ENCODE measurements at regions not wholly inside any gene's neighbourhood (a gene's known extent, or its start where the extent isn't known, plus 50 kb on each side); places are given as distances from the start of the nearest gene placed in this dataset.

DNA sequence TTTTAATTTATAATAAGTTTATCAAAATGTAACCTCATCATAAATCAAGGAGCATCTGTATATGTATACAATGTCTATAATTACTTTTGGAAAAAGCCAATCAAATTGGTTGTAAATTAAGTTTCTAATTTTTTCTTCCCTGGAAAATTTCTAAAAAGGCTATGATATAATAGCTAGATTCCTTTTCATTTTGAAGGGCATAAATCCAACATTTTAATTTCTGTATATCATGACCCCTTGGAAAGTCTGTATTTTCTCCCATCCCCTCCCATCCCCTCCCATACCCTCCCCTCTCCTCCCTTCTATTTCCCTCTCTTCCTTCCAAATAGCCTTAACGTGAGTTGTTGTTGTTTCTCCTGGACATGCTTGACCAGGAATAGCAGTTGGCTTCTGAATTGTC is 247.1 kb upstream of the FSTL5 start:
- CTCF ChIA-PET, result no interaction called here
- POLR2A ChIA-PET, result no interaction called here
- TF ChIP-seq ZNF384 (IDR thresholded peaks at IDR 0.05) (no peak), HDGF (IDR thresholded peaks at IDR 0.05; ENCODE audit: borderline replicate concordance) (no peak), ELF4 (IDR thresholded peaks at IDR 0.05) (no peak), L3MBTL2 (conservative IDR thresholded peaks at IDR 0.05) (no peak), FOXA1 (IDR thresholded peaks at IDR 0.05) (no peak), LEF1 (IDR thresholded peaks at IDR 0.05; ENCODE audit: borderline replicate concordance) (no peak), NFRKB (IDR thresholded peaks at IDR 0.05) (no peak), FOXK2 (IDR thresholded peaks at IDR 0.05) (no peak), TARDBP (IDR thresholded peaks at IDR 0.05) (no peak), ARNT (IDR thresholded peaks at IDR 0.05) (no peak)
- no peak for DNase-seq (ENCODE audit: extremely low spot score)

DNA sequence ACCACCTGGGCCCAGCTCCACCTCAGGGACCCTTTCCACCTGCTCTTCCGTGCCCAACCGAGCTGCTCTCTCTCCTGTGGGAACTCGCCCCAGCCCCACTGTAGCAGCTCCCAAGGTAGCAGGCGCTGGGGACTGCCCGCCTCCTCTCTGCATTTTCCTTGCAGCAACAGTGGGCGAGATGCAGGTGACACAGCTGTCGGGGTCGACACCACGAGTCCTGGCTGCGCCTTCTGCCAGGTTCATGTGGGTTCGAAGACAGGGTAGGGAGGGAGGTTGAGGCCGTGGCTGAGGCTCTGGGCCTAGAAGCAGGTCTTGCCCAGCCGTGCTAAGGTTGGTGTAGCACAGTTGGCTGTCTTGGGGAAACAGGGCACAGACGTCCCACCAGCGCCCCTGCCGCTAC is 245.2 kb upstream of the FSTL5 start:
- ChIA-PET POLR2A (no interaction called here), CTCF (no interaction called here)
- no peak for TF ChIP-seq HDGF (IDR thresholded peaks at IDR 0.05; ENCODE audit: borderline replicate concordance)
- no peak for TF ChIP-seq ZNF384 (IDR thresholded peaks at IDR 0.05)
- TF ChIP-seq FOXA1 (IDR thresholded peaks at IDR 0.05), result no peak
- no peak for TF ChIP-seq SP1 (IDR thresholded peaks at IDR 0.05)
- TF ChIP-seq FOXK2 (IDR thresholded peaks at IDR 0.05), result no peak
- no peak for TF ChIP-seq TARDBP (IDR thresholded peaks at IDR 0.05)
- TF ChIP-seq L3MBTL2 (conservative IDR thresholded peaks at IDR 0.05), result no peak
- TF ChIP-seq NFRKB (IDR thresholded peaks at IDR 0.05), result no peak
- TF ChIP-seq SUZ12 (IDR thresholded peaks at IDR 0.05), result no peak
- no peak for TF ChIP-seq ELF4 (IDR thresholded peaks at IDR 0.05)
- TF ChIP-seq, protein P1, sequence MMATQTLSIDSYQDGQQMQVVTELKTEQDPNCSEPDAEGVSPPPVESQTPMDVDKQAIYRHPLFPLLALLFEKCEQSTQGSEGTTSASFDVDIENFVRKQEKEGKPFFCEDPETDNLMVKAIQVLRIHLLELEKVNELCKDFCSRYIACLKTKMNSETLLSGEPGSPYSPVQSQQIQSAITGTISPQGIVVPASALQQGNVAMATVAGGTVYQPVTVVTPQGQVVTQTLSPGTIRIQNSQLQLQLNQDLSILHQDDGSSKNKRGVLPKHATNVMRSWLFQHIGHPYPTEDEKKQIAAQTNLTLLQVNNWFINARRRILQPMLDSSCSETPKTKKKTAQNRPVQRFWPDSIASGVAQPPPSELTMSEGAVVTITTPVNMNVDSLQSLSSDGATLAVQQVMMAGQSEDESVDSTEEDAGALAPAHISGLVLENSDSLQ (IDR thresholded peaks at IDR 0.05), result no peak
- no peak for DNase-seq (ENCODE audit: extremely low spot score)

DNA sequence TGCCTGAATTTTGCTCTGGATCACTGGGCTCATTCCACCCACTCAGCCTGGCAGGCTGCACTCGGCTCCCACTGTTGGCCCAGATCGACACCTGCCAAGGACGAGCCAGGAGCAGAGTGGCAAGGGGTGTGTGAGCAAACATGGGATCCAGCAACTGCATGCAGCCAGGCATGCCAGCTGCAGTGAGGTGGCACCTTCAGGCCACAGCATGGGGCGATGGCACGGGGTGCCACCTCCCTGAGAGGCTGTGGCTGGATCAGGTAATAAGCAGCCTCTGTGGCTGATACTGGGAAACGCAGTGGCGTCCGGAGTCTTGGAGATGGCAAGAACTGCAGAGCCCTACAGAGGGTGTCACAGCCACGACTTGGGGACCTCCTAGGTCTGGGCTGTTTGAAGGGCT is 244.5 kb upstream of the FSTL5 start:
- CTCF ChIA-PET, result no interaction called here
- POLR2A ChIA-PET, result no interaction called here
- TF ChIP-seq ZNF384 (IDR thresholded peaks at IDR 0.05), result no peak
- TF ChIP-seq NFRKB (IDR thresholded peaks at IDR 0.05), result no peak
- TF ChIP-seq HDGF (IDR thresholded peaks at IDR 0.05; ENCODE audit: borderline replicate concordance), result no peak
- TF ChIP-seq ARNT (IDR thresholded peaks at IDR 0.05), result no peak
- no peak for TF ChIP-seq L3MBTL2 (conservative IDR thresholded peaks at IDR 0.05)
- no peak for TF ChIP-seq FOXA1 (IDR thresholded peaks at IDR 0.05)
- no peak for TF ChIP-seq LEF1 (IDR thresholded peaks at IDR 0.05; ENCODE audit: borderline replicate concordance)
- no peak for TF ChIP-seq ELF4 (IDR thresholded peaks at IDR 0.05)
- no peak for TF ChIP-seq FOXM1 (IDR thresholded peaks at IDR 0.05; ENCODE audit: borderline replicate concordance)
- no peak for TF ChIP-seq SP1 (IDR thresholded peaks at IDR 0.05)
- no peak for TF ChIP-seq BHLHE40 (IDR thresholded peaks at IDR 0.05; ENCODE audit: borderline replicate concordance)
- no peak for TF ChIP-seq TARDBP (IDR thresholded peaks at IDR 0.05)
- no peak for DNase-seq (ENCODE audit: extremely low spot score)

DNA sequence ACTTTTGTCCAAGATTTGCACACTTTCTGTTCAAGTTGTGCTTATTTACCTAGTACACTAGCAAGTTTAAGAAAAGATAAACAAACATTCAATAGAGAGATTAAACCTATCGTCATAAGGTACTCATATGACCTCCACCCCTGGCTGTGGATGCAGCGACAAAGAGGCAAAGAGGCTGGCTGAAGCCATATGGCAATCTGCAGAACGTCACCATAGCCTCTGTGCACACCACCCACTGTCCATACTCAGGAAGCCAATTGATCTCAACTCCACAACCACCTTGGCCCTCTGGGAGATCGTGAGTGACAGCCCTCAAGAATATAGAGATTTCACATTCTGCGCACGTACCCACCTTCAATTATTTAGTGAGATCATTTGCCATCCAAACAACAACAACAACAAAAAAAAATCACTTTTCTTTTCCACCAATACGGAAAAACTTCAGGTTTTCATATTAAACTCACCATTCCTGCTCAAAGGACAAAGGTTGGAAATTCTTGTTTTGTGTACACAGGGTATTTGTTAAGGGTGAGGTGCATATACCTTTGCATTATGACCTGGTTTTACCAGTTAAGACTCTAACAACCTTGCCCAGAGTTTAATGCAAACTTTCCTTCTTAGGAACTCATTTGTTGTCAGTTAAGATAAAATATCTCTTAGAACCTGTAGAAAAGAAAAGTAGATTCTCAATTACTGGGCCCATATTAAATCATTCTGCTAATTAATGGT is 243.0 kb upstream of the FSTL5 start:
- CTCF ChIA-PET, result no interaction called here
- TF ChIP-seq FOXA1 (IDR thresholded peaks at IDR 0.05) (no peak), BHLHE40 (IDR thresholded peaks at IDR 0.05; ENCODE audit: borderline replicate concordance) (no peak), FOXM1 (IDR thresholded peaks at IDR 0.05; ENCODE audit: borderline replicate concordance) (no peak), SUZ12 (IDR thresholded peaks at IDR 0.05) (no peak), TARDBP (IDR thresholded peaks at IDR 0.05) (no peak), NFRKB (IDR thresholded peaks at IDR 0.05) (no peak), ZNF384 (IDR thresholded peaks at IDR 0.05) (no peak), FOXK2 (IDR thresholded peaks at IDR 0.05) (no peak), ELF4 (IDR thresholded peaks at IDR 0.05) (no peak), L3MBTL2 (conservative IDR thresholded peaks at IDR 0.05) (no peak), SP1 (IDR thresholded peaks at IDR 0.05) (no peak), LEF1 (IDR thresholded peaks at IDR 0.05; ENCODE audit: borderline replicate concordance) (no peak), HDGF (IDR thresholded peaks at IDR 0.05; ENCODE audit: borderline replicate concordance) (no peak), ARNT (IDR thresholded peaks at IDR 0.05) (no peak), CTBP1 (IDR thresholded peaks at IDR 0.05; ENCODE audit: borderline replicate concordance) (no peak)
- TF ChIP-seq, protein P1 (IDR thresholded peaks at IDR 0.05), result no peak
- no peak for DNase-seq (ENCODE audit: extremely low spot score)
- POLR2A ChIA-PET, result no interaction called here

DNA sequence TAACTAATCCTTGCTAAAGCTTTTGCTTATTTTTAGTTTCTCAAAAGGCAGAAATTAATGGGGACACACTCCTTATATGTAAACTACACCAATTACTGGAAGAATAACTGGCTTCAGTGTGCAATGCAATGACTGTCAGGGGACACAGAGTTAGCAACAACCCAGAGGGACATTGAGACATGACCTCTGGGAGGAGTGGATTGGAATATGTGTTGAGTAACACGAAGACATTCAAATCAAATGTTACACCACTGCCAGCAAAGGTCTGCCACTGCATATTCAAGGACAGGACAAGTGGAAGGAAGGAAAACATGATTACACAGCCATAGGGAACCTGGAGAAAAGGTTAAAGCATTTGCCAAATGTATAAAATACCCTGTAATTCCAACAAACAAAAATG is 240.1 kb upstream of the FSTL5 start:
- ChIA-PET POLR2A (no interaction called here), CTCF (no interaction called here)
- TF ChIP-seq HDGF (IDR thresholded peaks at IDR 0.05; ENCODE audit: borderline replicate concordance), result no peak
- no peak for TF ChIP-seq SP1 (IDR thresholded peaks at IDR 0.05)
- no peak for TF ChIP-seq NFRKB (IDR thresholded peaks at IDR 0.05)
- TF ChIP-seq L3MBTL2 (conservative IDR thresholded peaks at IDR 0.05), result no peak
- TF ChIP-seq, protein P1 (IDR thresholded peaks at IDR 0.05), result no peak
- TF ChIP-seq BHLHE40 (IDR thresholded peaks at IDR 0.05; ENCODE audit: borderline replicate concordance), result no peak
- no peak for TF ChIP-seq TARDBP (IDR thresholded peaks at IDR 0.05)
- no peak for TF ChIP-seq ELF4 (IDR thresholded peaks at IDR 0.05)
- TF ChIP-seq CTBP1 (IDR thresholded peaks at IDR 0.05; ENCODE audit: borderline replicate concordance), result no peak
- no peak for TF ChIP-seq ZNF384 (IDR thresholded peaks at IDR 0.05)
- DNase-seq (ENCODE audit: extremely low spot score), result no peak

DNA sequence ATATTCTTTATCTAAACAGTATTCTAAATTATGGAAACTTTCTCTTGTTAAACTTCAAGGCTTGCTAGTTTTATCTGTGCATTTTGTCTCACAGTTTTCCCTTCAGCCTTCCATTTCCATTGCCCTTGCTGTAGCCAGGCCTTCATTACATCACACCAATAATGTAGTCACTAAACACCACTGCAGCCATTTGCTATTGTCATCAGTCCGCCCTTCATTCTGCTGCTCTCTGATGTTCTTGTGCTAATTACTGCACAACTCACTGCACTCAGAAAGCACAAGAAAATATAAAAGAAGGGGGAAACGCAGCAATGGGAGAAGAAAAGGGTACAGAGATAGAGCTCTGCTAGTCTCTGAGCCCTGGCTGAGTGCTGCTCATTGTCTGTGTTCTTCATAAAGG is 239.6 kb upstream of the FSTL5 start:
- no peak for DNase-seq (ENCODE audit: extremely low spot score)
- ChIA-PET CTCF (no interaction called here), POLR2A (no interaction called here)
- TF ChIP-seq CTBP1 (IDR thresholded peaks at IDR 0.05; ENCODE audit: borderline replicate concordance) (no peak), SUZ12 (IDR thresholded peaks at IDR 0.05) (no peak), TARDBP (IDR thresholded peaks at IDR 0.05) (no peak), FOXA1 (IDR thresholded peaks at IDR 0.05) (no peak), ELF4 (IDR thresholded peaks at IDR 0.05) (no peak), ARNT (IDR thresholded peaks at IDR 0.05) (no peak), ZNF384 (IDR thresholded peaks at IDR 0.05) (no peak), HDGF (IDR thresholded peaks at IDR 0.05; ENCODE audit: borderline replicate concordance) (no peak), FOXK2 (IDR thresholded peaks at IDR 0.05) (no peak), L3MBTL2 (conservative IDR thresholded peaks at IDR 0.05) (no peak), BHLHE40 (IDR thresholded peaks at IDR 0.05; ENCODE audit: borderline replicate concordance) (no peak), SP1 (IDR thresholded peaks at IDR 0.05) (no peak), FOXM1 (IDR thresholded peaks at IDR 0.05; ENCODE audit: borderline replicate concordance) (no peak), NFRKB (IDR thresholded peaks at IDR 0.05) (no peak), LEF1 (IDR thresholded peaks at IDR 0.05; ENCODE audit: borderline replicate concordance) (no peak)
- TF ChIP-seq, protein P1 (IDR thresholded peaks at IDR 0.05), result no peak
